ENCODE measurements at regions not wholly inside any gene's neighbourhood (a gene's known extent, or its start where the extent isn't known, plus 50 kb on each side); places are given as distances from the start of the nearest gene placed in this dataset.

DNA sequence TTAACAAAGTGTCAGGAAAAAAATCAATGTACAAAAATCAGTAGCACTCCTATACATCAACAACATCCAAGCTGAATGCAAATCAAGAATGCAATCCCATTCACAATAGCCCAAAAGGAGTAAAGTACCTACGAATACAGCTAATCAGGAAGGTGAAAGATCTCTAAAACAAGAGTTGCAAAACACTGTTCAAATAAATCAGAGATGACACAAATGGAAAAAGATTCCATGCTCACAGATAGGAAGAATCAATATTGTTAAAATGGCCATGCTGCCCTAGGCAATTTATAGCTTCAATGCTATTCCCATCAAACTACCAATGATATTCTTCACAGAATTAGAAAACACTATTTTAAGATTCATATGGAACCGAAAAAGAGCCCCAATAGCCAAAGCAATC lies 223.7 kb upstream of the CD96 start:
- DNase-seq (ENCODE audit: low read depth) = no peak
- TF ChIP-seq, protein P1, sequence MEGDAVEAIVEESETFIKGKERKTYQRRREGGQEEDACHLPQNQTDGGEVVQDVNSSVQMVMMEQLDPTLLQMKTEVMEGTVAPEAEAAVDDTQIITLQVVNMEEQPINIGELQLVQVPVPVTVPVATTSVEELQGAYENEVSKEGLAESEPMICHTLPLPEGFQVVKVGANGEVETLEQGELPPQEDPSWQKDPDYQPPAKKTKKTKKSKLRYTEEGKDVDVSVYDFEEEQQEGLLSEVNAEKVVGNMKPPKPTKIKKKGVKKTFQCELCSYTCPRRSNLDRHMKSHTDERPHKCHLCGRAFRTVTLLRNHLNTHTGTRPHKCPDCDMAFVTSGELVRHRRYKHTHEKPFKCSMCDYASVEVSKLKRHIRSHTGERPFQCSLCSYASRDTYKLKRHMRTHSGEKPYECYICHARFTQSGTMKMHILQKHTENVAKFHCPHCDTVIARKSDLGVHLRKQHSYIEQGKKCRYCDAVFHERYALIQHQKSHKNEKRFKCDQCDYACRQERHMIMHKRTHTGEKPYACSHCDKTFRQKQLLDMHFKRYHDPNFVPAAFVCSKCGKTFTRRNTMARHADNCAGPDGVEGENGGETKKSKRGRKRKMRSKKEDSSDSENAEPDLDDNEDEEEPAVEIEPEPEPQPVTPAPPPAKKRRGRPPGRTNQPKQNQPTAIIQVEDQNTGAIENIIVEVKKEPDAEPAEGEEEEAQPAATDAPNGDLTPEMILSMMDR (IDR thresholded peaks at IDR 0.05; ENCODE audit: insufficient read depth, low read depth, low read length, missing control alignments) = no peak
- H3K4me3 ChIP-seq (ENCODE audit: low read depth, low read length) = no peak overlapping the region

- H3K4me3 ChIP-seq (ENCODE audit: low read depth, low read length) = no peak overlapping the region
- TF ChIP-seq, protein P1 (IDR thresholded peaks at IDR 0.05; ENCODE audit: insufficient read depth, low read depth, low read length, missing control alignments) = no peak
Measured at GRCh38 chr3:111319598-111319997, 222.4 kb upstream of the CD96 start.

DNA sequence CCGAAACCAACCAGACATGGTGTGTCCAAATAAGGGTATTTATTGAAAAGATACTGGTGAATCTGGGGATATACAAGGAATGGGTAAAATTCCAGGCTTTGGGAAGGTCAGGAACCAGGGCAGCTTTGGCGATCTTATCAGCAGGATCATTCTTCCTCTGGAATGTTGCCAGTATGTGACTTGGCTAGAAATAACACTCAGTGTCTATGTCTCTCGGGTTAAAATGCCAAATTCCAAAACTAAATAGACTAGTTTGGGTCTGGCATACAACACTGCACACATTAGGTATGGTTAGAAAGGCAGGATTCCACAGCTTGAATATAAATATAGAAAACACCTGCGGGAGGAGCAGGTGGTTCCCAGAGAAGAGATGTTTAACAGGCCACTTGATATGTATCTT lies 220.2 kb upstream of the CD96 start:
- no peak for DNase-seq (ENCODE audit: low read depth)

More at GRCh38 chr3:111319598-111319997, 222.4 kb upstream of the CD96 start:
- no peak for DNase-seq (ENCODE audit: low read depth)

DNA sequence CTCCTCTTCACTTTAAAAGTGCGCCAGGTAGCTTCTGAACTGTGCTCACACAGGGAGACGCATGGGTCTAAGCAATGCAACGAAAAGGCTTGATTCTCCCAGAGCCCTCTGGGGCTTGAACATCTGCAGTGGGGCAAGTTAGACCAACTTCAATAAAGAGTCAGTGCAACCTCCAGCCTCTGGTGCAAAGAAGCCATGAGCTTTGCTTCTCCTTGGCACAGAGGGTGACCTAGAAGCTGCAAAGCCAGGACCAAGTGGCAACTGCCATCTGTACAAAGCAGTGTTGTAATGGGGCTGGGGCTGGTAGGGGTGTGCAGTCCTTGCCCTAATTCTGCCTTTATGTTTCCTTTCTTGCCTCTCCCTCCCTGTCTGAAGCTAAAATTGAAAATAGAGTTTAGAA lies 219.0 kb upstream of the CD96 start:
- DNase-seq (ENCODE audit: low read depth) = no peak
- TF ChIP-seq, protein P1 (IDR thresholded peaks at IDR 0.05; ENCODE audit: insufficient read depth, low read depth, low read length, missing control alignments) = no peak
- no peak overlapping the region for H3K4me3 ChIP-seq (ENCODE audit: low read depth, low read length)

More for the DNA sequence above, 220.2 kb upstream of the CD96 start:
- TF ChIP-seq, protein P1 (IDR thresholded peaks at IDR 0.05; ENCODE audit: insufficient read depth, low read depth, low read length, missing control alignments) = no peak
- H3K4me3 ChIP-seq (ENCODE audit: low read depth, low read length) = no peak overlapping the region

DNA sequence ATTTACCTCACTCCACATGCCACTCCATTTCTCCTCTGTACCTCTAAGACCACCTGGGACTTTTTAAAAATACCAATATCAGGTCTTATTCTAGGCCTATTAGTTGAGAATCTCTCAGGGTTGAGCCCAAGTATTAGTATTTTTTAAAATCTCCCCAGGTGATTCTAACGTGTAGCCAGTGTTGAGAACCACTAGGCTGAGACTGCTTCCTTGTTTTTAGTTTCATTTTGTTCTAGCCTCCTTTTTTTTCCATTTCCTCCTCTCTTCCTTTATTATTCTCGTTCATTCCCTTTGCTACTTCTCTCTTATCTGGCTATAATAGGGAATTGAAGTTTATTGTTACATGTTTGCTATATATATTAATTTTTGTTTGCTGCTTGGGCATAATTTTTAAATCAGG lies 217.8 kb upstream of the CD96 start:
- no peak overlapping the region for H3K4me3 ChIP-seq (ENCODE audit: low read depth, low read length)
- TF ChIP-seq, protein P1 (IDR thresholded peaks at IDR 0.05; ENCODE audit: insufficient read depth, low read depth, low read length, missing control alignments) = no peak

GRCh38 chr3:111324645-111325044 lies 217.4 kb upstream of the CD96 start:
- no peak for DNase-seq (ENCODE audit: low read depth)
- no peak overlapping the region for H3K4me3 ChIP-seq (ENCODE audit: low read depth, low read length)
- TF ChIP-seq, protein P1 (IDR thresholded peaks at IDR 0.05; ENCODE audit: insufficient read depth, low read depth, low read length, missing control alignments) = no peak

More for the DNA sequence above, 217.8 kb upstream of the CD96 start:
- DNase-seq (ENCODE audit: low read depth) = no peak

- no peak for DNase-seq (ENCODE audit: low read depth)
- TF ChIP-seq, protein P1 (IDR thresholded peaks at IDR 0.05; ENCODE audit: insufficient read depth, low read depth, low read length, missing control alignments) = no peak
- H3K4me3 ChIP-seq (ENCODE audit: low read depth, low read length) = no peak overlapping the region
Measured at GRCh38 chr3:111325160-111325718, 216.8 kb upstream of the CD96 start.
